Natural killer cell treated with Interleukin-12 subunit alpha and Interleukin-12 subunit beta and Interleukin-15 and Interleukin-18, amount 100 ng/mL, for 72 hours (primary cell): ENCODE measurements at regions not wholly inside any gene's neighbourhood (a gene's known extent, or its start where the extent isn't known, plus 50 kb on each side); places are given as distances from the start of the nearest gene placed in this dataset.

Source experiments
- ATAC-seq, 2 donors: fragments of 150-1000 bp; cut with Tn5 transposase in 1 of 2; sonication (Bioruptor Pico), chemical (Tn5 transposase) in 1 of 2; 2 replicates each; pipeline ENCODE4 v1.10.0; 2021
- DNase-seq: peaks from one replicate; pipeline ENCODE4 v3.0.0; 2022; ENCODE audit warnings: low spot score
- H3K27ac Mint-ChIP-seq, 2 donors: 1 replicate in 1 of 2; 2 replicates in 1 of 2; pipeline ENCODE4 v1.8.0; 2022; ENCODE audit warnings: mixed read lengths in 2 of 2, mild to moderate bottlenecking in 1 of 2, moderate library complexity in 1 of 2
- H3K27me3 Mint-ChIP-seq, 2 donors: 1 replicate in 1 of 2; 2 replicates in 1 of 2; pipeline ENCODE4 v1.8.0; 2022; ENCODE audit warnings: mixed read lengths in 2 of 2
- H3K36me3 Mint-ChIP-seq: one replicate; pipeline ENCODE4 v1.8.0; 2022; ENCODE audit warnings: mixed read lengths
- H3K4me1 Mint-ChIP-seq, 2 donors: 1 replicate in 1 of 2; 2 replicates in 1 of 2; pipeline ENCODE4 v1.8.0; 2022; ENCODE audit warnings: low read depth in 2 of 2, mixed read lengths in 2 of 2, mild to moderate bottlenecking in 1 of 2
- H3K4me3 Mint-ChIP-seq: one replicate; pipeline ENCODE4 v1.8.0; 2022; ENCODE audit warnings: mixed read lengths
- H3K9me3 Mint-ChIP-seq: 2 replicates; pipeline ENCODE4 v1.8.0; 2022; ENCODE audit warnings: mixed read lengths

DNA sequence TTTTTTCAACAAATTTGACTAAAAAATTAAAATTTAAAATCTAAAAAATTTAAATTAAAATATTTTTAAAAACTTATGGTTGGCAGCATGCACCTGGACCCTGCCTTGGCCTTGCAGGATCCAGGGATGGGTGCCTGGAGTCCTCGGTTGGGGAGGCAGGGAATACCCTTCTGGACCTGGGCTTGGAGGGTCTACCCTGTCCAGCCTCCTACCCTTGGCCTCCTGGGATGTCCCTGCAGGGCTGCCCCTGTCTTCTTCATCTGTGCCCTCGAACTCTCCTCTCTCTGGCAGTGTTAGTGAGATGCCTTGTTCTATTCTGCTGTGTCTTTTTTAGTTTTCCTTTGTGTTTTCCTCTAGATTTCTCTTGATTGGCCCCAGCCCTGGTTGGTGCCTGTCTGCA, 68.9 kb upstream of the HAAO start:
- DNase-seq (no peak), ATAC-seq (no peak)

DNA sequence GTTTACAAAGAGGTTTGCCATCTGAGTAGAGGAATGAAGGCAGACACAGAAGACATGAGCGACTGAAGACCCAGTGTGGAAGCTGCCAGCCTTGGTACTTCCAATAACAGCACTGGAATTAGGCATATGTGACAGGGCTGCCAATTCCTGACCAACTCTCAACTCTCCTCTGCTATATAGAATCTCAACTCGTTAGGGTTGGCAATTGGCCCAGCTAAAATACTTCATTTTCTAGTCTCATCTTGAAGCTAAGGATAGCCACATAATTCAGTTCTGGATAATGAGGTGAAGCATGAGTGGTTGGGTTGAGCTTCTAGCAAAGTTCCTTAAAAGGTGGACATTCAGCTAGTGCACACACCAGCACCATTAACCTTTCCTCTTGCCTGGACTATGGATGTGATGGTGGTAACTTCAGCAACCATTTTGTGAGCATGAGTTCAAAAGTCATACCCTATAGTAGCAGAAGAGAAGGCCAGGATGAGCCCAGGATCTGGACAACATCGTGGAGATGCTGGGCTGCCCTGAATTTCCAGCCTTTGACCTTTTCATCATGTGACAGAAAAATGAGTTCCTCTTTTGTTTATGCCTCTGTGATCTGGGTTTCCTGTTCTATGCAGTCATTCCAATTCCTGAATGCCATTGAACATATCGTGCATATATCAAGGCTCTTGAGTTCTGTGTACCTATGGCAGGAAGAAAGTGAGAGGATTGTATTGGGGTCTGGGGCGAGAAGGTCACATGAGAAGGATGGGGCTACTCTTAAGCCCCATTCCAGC, 68.1 kb upstream of the HAAO start:
- no peaks in the 10 kb centered on the region for H3K9me3 Mint-ChIP-seq
- H3K36me3 Mint-ChIP-seq, result no peaks in the 10 kb centered on the region
- ATAC-seq (no peak), DNase-seq (no peak)
- no peak overlapping the region for H3K27ac Mint-ChIP-seq
- H3K27me3 Mint-ChIP-seq, result no peaks in the 10 kb centered on the region
- no peaks in the 10 kb centered on the region for H3K4me1 Mint-ChIP-seq
- H3K4me3 Mint-ChIP-seq, result no peak overlapping the region

More for the DNA sequence above, 68.9 kb upstream of the HAAO start:
- Mint-ChIP-seq H3K27ac (no peak overlapping the region), H3K9me3 (no peaks in the 10 kb centered on the region), H3K4me3 (no peak overlapping the region), H3K36me3 (no peaks in the 10 kb centered on the region), H3K4me1 (peaks cover 4% of the 10 kb centered on the region in 2 donors), H3K27me3 (no peaks in the 10 kb centered on the region)

DNA sequence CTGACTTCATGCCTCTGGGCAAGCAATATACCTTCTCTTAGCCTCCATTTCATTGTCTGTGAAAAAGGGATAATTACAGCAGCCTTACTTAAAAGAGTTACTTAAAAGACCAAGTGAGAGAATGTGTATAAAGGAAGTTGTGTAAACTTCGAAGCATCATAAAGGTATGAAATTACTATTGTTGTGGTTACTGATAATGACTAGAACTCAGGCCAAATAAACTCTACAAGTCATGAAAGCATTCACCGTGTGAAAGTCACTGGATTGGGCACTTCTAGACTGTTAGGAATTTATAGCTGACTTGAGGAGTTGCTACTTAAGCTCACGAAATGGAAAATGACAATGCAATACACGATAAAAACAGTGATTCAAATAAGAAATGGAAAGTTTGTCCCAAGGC, 67.4 kb upstream of the HAAO start:
- ATAC-seq, result no peak
- Mint-ChIP-seq H3K27me3 (no peaks in the 10 kb centered on the region), H3K9me3 (no peaks in the 10 kb centered on the region), H3K4me3 (no peak overlapping the region), H3K27ac (no peak overlapping the region), H3K4me1 (no peaks in the 10 kb centered on the region), H3K36me3 (no peaks in the 10 kb centered on the region)
- no peak for DNase-seq

DNA sequence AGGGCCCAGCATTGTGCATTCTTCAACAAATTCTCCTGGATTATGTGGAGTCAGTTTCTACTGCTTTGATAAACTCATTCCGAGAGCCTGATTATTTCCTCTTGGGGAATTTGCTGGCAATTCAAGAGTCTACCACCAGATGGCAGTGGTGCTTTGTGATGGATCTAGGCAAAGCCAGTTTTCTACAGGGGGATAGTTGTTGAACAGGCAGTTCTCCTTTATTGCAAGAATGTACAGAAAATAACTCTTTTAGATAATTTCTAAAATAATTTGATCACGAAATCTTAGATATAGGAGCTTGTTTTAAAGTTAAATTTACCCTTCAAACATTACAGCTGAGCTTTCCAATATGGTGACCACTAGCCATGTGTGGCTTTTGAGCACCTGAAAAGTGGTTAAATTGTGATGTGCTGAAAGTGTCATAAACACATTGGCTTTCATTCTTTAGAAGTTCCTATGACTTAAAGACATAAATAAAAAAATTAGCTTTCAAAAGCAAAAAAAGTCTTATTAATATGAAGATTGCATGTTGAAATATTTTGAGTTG, 66.7 kb upstream of the HAAO start:
- H3K27me3 Mint-ChIP-seq, result no peaks in the 10 kb centered on the region
- no peaks in the 10 kb centered on the region for H3K36me3 Mint-ChIP-seq
- no peak for DNase-seq
- ATAC-seq, result no peak
- H3K4me1 Mint-ChIP-seq, result no peaks in the 10 kb centered on the region
- no peak overlapping the region for H3K27ac Mint-ChIP-seq
- H3K4me3 Mint-ChIP-seq, result no peak overlapping the region
- H3K9me3 Mint-ChIP-seq, result no peaks in the 10 kb centered on the region

DNA sequence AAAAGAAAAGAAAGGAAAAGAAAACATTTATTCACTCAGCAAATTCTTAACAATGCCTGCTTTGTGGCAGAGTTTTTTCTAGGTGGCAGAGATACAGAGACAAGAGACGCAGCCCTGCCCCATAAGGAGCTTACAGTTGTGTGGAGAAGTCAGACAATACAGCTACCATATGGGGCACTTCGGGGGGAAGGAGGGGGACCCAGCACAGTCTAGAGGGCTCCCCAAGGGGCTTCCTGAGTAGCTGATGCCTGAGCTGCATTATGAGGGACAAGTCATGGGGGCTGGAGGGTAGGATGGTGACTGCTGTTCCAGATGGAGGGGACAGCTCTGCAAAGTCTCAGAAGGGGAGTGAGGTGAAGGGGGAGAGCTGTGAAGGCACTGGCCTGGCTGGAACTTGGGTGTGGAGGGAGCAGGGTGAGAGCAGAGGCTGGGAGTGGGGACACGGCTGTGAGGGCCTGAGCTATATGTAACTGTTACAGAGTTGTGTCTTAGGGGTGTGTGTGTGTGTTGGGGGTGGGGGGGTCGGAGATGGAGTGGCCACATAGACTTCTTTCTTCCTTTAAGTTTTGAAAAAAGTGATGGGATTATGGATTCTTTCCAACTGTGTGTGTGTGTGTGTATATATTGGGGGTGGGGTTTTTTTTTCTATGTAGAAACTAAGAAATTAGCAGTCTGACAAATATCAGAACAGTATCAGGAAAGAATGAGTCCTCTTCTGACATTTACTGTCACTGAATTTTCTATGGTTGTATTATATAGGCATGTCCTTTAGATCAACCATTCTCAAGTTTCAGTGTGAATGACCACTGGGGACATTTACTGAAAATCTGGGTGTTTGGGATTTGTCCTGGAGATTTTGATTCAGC, 66.0 kb upstream of the HAAO start:
- Mint-ChIP-seq H3K27ac (no peak overlapping the region), H3K9me3 (no peaks in the 10 kb centered on the region), H3K27me3 (no peaks in the 10 kb centered on the region), H3K4me1 (no peaks in the 10 kb centered on the region), H3K36me3 (no peaks in the 10 kb centered on the region), H3K4me3 (no peak overlapping the region)
- no peak for DNase-seq
- no peak for ATAC-seq

DNA sequence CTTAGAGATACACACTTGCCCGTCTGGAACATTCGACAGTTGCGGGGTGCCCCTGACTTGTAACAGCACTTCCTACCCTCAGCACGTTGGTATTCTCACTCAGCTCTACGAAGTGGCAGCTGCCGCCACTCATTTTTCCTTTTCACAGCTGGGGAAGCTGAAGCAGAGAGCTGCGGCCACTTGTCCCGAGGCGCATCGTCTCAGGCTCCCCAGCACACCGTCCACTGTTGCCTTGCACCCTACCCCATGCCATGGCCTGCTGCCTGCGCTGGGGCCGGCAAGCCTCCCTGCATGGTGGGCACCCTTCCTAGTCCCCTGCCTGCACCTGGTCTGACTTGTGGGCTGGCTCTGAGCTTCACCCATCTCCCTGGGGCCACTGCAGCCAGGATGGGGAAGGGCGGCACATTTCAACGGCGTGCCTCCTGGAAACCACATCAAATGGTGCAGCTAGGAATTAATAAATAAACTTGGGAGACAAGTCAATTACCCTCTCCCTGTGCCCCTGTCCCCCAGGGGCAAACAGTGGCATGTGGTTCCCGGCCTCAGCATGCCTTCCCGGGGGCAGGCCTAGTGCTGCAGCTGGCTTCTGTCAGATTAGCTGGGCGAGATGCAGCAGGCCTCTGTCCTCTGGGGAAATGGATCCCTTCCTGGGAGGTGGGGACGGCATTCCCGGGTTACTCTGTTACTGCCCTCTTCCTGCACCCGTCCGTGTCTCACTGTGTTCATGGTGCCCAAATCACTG, 64.7 kb upstream of the HAAO start:
- Mint-ChIP-seq H3K27me3 (no peaks in the 10 kb centered on the region), H3K27ac (no peak overlapping the region), H3K9me3 (no peaks in the 10 kb centered on the region), H3K4me3 (no peak overlapping the region), H3K36me3 (no peaks in the 10 kb centered on the region), H3K4me1 (no peaks in the 10 kb centered on the region)
- ATAC-seq (no peak), DNase-seq (no peak)

DNA sequence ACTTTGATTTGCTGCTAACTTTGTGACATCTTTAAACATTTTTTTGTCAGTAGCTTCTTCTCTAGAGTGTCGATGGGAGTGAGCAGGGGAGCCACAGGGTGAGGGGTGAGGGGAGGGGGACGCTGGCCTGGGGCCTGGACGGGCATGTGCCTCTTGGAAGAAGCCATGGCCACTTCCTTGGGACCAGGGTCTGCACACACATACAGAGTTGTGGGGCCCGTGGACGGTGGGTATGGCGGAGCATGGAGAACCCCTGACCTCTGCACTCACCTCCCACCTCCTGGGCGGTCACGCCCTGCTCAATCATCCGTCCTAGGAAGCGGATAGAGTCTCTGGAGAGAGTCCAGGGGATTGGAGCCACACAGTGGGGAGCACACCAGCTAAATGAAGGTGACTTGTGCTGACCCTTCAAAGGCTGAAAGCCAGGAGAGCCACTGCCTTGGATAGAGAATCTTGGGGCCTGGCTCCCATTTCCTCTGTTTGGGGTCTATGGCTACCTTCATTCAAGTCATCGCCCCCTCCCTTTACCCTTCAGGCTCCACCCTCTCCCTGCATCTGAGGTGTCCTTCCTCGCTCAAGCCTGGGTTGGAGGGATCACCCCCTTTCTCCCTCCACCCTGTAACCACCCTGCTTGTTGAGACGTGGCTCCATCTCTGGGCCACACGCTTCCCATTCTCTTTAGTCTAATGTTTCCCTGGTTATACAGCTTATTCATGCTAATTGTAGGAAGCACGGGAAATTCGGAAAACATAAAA, 63.9 kb upstream of the HAAO start:
- Mint-ChIP-seq H3K36me3 (no peaks in the 10 kb centered on the region), H3K4me3 (no peak overlapping the region), H3K9me3 (no peaks in the 10 kb centered on the region), H3K27me3 (no peaks in the 10 kb centered on the region), H3K4me1 (no peaks in the 10 kb centered on the region), H3K27ac (no peak overlapping the region)
- ATAC-seq (peak in 1 of 2 donors; percentile 52), DNase-seq (no peak)

DNA sequence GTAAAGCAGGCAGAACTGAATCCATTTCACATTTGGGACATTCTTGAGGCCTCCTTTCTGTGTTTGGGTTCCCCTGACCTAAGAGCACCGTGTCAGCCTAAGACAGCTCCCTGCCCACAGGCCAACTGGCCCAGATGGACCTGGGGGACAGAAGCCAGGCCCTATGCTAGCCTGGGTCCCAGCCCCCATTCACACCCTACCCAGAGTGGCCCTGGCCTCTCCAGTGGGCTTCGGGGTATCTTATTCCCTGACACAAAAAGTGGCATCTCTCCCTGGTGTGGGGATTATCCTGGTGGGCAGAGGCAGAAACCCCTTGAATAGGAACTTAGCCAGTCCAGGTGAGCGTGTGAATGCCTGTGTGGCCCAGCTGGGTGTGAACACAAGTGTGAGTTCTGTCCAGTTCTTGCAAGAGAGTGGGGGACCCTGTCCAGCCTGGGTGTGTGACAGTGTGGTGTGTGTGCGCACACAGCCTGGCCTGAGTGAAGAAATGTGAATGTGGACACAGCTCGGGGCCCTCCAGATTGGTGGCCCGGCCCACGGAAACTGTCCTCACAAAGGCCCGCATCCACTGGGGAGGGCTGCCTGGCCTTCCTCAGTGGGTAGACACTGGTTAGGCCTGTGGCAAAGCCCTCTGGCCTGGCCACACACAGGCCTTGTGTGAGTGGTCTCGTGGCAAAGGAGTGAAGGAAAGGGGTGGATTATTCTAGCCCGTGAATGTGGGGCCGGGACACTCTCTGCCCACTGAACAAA, 63.0 kb upstream of the HAAO start:
- Mint-ChIP-seq H3K27ac (no peak overlapping the region), H3K4me1 (no peaks in the 10 kb centered on the region), H3K4me3 (no peak overlapping the region), H3K36me3 (no peaks in the 10 kb centered on the region), H3K9me3 (no peaks in the 10 kb centered on the region), H3K27me3 (no peaks in the 10 kb centered on the region)
- ATAC-seq, result no peak
- no peak for DNase-seq

DNA sequence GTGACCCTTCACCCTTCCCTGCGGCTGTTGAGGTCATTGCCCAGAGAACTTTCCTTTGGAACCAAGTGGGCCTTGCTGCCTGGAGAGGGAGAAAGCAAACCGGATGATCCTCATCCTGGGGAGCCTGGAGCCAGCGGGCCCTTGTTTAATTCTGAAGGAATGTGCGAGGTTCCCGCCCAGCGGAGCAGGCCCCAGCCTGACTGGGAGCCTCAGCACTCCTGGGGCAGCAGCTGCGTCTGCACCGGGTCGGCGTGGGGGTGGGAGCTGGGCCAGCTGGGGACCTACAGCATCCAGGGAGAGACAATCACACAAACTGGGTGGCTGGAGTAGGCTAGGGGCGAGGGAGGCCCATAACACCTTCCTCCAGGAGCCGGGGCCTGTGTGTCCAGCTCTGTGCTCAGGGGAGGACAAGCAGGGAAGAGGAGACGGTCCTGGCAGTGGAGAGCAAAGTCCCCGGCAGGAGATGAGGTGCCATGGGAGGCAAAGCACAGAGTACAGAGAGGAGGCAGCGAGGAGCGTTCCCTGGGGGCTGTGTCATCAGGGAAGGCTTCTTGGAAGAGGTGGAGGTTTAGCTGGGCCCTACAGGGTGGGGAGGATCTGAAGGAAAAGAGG, 61.9 kb upstream of the HAAO start:
- H3K36me3 Mint-ChIP-seq, result no peaks in the 10 kb centered on the region
- H3K4me1 Mint-ChIP-seq, result no peaks in the 10 kb centered on the region
- no peaks in the 10 kb centered on the region for H3K9me3 Mint-ChIP-seq
- H3K27me3 Mint-ChIP-seq, result no peaks in the 10 kb centered on the region
- DNase-seq, result no peak
- no peak for ATAC-seq
- no peak overlapping the region for H3K4me3 Mint-ChIP-seq
- H3K27ac Mint-ChIP-seq, result no peak overlapping the region

DNA sequence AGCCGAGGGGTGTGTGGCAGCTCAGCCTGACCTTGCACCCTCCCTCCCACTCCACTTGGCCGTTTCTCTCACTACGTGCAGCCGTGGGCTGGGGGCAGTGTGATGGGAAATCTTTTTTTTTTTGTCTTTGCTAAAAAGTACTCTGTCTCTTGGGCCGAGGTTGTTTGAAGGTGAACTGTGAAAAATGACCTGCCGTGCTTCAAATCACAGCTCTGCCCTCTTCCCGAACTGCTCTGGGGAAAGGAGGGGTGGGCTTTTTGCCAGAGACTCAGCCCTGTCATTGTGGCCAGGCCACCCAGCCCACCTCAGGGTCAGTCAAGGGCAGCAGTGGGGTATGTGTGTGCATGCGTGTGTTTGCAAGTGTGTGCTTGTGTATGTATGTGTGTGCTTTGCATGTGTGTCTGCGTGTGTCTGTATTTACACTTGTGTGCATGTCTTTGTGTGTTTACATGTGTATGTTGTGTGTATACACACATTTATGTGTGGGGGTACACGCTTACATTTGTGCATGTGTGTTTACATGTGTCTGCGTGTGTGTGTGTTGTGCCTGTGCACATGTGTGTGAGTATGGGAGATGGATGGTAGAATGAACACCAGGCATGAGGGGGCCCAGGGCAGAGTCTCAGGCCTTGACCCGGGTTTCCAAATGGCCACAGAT, 61.3 kb upstream of the HAAO start:
- Mint-ChIP-seq H3K9me3 (no peaks in the 10 kb centered on the region), H3K36me3 (no peaks in the 10 kb centered on the region), H3K27ac (no peak overlapping the region), H3K4me3 (no peak overlapping the region), H3K27me3 (no peaks in the 10 kb centered on the region), H3K4me1 (no peaks in the 10 kb centered on the region)
- ATAC-seq (no peak), DNase-seq (no peak)

DNA sequence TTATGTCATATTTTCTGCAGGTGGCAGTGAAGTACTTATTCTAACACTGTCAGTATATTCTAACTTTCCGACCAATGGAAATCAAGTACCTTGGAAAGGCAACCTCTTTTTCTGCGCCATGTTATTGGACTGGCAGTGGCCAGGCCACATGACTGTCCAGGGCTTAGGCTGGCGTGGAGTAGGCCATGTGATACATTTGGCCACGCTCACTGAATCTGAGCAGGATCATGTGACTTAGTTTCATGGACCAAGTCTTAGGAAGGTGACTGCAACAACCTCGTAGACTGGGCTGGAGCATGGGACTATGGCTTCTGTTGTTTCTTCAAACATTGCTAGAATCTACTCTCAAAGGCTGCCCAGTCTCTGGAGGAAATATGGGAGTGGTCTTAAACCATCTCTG, 60.4 kb upstream of the HAAO start:
- no peaks in the 10 kb centered on the region for H3K9me3 Mint-ChIP-seq
- H3K4me3 Mint-ChIP-seq, result no peak overlapping the region
- no peaks in the 10 kb centered on the region for H3K4me1 Mint-ChIP-seq
- no peaks in the 10 kb centered on the region for H3K27me3 Mint-ChIP-seq
- DNase-seq (no peak), ATAC-seq (no peak)
- H3K27ac Mint-ChIP-seq, result no peak overlapping the region
- H3K36me3 Mint-ChIP-seq, result no peaks in the 10 kb centered on the region

DNA sequence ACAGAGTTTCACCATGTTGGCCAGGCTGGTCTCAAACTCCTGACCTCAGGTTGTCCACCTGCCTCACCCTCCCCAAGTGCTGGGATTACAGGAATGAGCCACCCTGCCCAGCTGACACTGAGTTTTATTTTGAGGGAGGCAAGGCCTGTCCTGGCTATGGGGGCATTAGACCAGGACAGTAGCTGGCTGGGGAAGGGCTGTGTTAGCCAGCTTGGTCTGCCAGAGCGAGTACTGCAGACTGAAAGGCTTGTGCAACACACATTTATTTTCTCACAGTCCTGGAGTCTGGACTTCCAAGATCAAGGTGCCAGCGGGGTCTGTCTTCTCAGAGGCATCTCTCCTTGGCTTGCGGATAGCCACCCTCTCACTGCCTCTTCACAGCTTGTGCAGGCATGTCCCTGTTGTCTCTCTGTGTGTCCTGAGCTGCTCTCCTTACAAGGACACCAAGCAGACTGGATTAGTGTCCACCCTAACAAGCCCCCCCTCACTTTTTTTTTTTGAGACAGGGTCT, 59.4 kb upstream of the HAAO start:
- no peak for ATAC-seq
- Mint-ChIP-seq H3K9me3 (no peaks in the 10 kb centered on the region), H3K27ac (no peak overlapping the region), H3K4me3 (no peak overlapping the region), H3K36me3 (no peaks in the 10 kb centered on the region), H3K27me3 (no peaks in the 10 kb centered on the region), H3K4me1 (no peaks in the 10 kb centered on the region)
- no peak for DNase-seq
